Skin epidermis (tissue), 12 donors: ENCODE measurements at regions not wholly inside any gene's neighbourhood (a gene's known extent, or its start where the extent isn't known, plus 50 kb on each side); places are given as distances from the start of the nearest gene placed in this dataset.
"Not testable (repeated sequence)": the region's sequence is repeated elsewhere in the genome, so short reads cannot be mapped to it uniquely, and the experiment has no call there.

ENCODE experiments used
- H3K27ac ChIP-seq, 21 experiments: fragments of 200-600 bp; sonication (generic) in 11 of 21; one replicate each; pipeline ENCODE4 v1.5.0; 2020; ENCODE audit warnings: mild to moderate bottlenecking in 3 of 21, inconsistent platforms in 2 of 21, moderate library complexity in 2 of 21
- H3K4me3 ChIP-seq, 7 experiments: fragments of 200-600 bp; sonication (generic) in 2 of 7; one replicate each; pipeline ENCODE4 v1.5.0; 2020; ENCODE audit warnings: inconsistent platforms in 2 of 7, mild to moderate bottlenecking in 2 of 7, moderate library complexity in 1 of 7

DNA sequence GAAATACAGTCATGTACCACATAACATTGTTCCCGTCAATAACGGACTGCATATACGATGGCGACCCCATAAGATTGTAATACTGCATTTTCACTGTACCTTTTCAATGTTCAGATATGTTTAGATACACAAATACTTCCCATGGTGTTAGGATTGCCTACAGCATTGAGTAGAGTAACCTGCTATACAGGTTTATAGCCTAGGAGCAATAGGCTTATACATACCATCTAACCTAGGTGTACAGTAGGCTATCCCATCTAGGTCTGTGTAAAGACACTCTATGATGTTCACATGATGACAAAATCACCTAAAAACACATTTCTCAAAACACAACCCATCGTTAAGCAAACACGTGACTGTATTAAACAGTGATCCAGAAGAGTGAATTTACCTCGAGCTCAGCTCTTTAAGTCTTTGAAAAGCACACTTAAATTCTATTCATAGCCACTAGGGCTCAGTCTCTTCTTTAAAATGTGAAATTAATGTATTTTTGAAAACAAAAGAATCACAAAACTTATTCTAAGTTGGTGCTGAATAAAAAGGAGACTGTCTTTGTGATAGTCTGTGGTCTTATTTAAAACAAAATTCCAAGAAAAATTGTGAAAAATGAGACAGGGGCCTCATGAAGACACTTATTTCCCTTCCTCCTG, 239.1 kb upstream of the ARID2 start:
- no peak overlapping the region for H3K4me3 ChIP-seq

DNA sequence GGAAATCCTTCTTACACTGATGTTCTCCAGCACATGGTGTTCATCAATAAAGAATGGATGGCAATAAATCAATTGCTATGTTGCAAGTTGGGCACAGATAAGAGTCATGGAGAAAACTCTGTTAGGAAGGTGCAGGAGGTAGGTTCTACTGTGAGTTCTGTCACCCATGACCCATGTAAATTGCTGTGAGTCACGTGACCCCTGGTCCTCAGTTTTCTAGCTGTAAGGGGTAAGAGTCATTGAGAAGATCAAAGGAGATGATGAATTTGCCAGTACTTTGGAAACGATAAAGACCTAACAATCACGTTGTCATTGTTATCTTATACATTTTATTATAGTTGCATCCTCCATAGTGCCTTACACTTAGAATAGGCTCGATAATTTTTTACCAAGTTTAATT, 235.2 kb upstream of the ARID2 start:
- H3K27ac ChIP-seq, result no peak overlapping the region
- H3K4me3 ChIP-seq, result no peak overlapping the region

More for the DNA sequence above, 239.1 kb upstream of the ARID2 start:
- no peak overlapping the region for H3K27ac ChIP-seq

DNA sequence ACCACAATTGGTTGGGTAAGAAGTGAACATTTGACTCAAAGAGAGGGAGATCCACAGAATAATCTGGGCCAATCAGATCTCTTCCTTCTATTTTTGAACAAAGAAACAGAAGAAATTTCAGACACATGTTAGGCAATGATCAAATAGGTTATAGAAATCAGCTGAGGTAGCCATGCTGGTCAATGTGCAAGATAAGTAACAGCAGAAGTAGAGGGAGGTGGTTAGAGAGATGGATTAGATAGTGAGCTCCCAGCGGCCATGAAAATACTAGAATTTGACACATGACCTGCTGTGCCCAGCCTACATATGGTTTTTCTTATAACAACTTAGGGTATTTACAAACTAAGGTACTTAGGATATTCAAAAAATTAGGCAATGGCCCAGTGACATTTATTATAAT, 230.9 kb upstream of the ARID2 start:
- Histone ChIP-seq H3K27ac (no peak overlapping the region), H3K4me3 (no peak overlapping the region)

DNA sequence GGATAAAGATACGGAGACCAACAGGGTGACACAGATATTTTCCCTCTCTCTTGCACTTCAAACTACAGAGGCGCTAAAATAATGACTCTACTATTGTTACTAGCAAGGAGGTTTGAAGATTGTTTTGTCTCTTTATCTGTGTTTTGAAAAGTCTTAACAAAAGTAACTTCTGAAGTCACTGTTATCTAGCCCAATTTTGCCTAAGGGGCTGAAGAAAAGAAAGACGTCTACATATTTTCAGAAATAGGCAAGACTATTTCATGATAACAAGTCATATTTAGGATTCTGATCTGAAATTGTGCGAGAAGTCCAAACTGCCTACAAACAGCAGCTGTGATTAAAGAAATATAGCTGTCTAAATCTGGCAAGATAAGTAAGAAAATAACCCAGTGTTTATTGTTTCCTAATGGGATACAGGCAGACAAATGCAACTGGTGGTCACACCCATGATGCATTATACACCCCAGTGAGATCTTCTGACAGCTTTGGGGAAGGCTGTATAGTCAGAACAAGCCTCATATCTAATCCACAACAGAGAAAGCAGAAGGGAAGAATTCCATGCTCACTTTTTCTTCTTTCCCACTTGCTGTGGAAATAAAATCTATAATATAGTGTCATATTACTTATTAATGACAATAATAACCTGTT, 226.9 kb upstream of the ARID2 start:
- H3K27ac ChIP-seq, result no peak overlapping the region
- no peak overlapping the region for H3K4me3 ChIP-seq

DNA sequence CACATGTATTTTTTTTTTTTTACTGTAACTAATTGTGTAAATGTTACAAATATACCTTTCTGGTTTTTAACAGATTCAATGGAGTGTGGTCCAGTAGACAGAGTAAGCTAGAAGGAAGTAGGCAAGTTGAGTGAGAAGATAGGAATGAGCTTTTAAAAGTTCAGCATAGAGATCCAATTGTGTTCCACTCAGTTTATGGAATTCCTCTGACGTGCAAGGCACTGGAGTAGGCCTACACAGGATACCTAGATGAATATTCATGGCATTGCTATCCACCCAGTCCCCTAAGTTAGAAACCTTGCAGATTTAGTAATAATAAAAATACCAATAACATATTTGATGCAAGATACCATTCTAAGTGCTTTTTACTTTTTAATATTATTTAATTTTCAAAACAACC, 225.6 kb upstream of the ARID2 start:
- Histone ChIP-seq H3K4me3 (no peak overlapping the region), H3K27ac (no peak overlapping the region)

DNA sequence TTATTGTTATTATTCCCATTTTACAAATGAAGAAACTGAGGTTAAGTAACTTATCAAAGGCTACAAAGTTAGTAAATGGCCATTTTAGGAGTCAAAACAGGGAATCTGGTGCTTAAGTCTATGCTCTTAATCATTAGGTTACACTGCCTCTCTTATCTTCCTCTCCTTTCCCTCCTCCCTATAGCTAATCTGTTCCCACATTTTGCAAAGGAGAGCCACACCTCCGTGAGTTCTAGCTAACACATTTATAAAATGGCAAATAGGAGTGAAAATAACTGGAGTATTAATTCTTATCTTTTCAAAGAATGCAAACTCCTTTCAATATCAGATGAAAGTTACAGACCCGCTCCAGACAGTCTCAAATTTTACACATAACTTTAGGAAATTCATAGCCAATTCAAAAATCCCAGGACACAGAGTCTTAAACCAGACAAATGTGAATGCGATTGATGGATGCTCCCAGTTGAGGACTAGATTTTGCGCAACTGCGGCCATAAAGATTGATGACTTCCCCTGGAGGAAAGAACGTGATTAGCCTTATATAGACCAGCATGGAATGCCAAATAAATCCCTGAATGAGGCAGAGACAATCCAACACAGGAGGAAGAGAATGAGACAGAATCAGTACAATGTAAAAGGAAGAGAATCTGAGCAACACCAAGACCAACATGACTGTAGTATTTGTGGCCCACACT, 225.0 kb upstream of the ARID2 start:
- H3K27ac ChIP-seq, result no peak overlapping the region
- H3K4me3 ChIP-seq, result no peak overlapping the region

DNA sequence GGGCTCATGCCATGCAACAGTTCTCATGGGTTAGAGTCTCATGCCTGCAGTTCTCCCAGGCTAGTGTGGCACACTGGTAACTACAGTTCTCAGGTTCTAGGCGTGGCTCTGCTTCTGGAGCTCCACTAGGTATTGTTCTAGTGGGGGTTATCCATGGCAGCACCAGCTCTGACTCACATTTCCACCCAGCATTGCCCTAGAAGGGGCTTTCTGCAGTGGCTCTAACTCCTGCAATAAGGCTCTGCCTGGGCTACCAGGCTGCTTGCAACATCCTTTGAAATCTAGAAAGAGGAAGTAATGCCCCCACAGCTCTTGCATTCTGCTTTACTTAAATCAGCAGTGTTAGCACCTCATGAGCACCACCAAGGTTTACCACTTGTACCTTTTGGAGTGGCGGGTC, 220.3 kb upstream of the ARID2 start:
- Histone ChIP-seq H3K27ac (no peak overlapping the region), H3K4me3 (no peak overlapping the region)

DNA sequence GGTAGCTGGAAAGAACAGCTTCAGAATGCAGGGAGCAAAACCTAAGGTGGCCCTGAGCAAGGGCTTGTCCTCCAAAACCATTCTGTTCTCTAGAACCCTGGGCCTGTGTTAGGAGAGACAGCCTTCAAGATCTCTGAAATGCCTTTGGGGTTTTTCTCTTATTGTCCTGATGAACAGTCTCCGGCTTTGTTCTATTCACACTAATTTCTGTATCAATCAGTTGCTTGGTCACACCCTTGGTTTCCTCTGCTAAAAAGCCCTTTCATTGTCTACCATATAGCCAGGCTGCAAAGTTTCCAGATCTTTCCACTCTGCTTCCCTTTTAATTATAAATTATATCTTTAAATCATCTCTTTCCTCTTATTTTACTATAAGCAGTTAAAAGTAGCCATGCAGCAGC, 219.9 kb upstream of the ARID2 start:
- H3K27ac ChIP-seq, result no peak overlapping the region
- no peak overlapping the region for H3K4me3 ChIP-seq

DNA sequence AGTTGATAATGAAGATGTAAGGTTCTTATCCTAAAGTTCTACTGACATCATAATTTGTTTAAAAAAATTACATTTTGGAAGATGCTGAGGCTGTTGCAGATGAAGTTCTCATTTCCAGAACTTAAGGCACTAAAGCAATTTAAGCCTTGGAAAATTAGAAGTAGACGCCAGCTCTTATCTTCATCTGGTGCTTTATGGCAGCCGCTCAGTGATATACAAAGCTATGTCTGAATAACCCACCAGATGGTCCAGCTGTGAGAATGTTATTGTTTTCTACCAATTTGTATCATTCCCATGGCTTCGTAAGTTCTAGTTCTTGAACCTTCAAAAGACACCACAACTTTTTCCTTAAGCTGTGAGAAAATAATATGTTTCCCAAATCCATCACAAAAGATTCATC, 212.1 kb upstream of the ARID2 start:
- Histone ChIP-seq H3K27ac (no peak overlapping the region), H3K4me3 (no peak overlapping the region)

DNA sequence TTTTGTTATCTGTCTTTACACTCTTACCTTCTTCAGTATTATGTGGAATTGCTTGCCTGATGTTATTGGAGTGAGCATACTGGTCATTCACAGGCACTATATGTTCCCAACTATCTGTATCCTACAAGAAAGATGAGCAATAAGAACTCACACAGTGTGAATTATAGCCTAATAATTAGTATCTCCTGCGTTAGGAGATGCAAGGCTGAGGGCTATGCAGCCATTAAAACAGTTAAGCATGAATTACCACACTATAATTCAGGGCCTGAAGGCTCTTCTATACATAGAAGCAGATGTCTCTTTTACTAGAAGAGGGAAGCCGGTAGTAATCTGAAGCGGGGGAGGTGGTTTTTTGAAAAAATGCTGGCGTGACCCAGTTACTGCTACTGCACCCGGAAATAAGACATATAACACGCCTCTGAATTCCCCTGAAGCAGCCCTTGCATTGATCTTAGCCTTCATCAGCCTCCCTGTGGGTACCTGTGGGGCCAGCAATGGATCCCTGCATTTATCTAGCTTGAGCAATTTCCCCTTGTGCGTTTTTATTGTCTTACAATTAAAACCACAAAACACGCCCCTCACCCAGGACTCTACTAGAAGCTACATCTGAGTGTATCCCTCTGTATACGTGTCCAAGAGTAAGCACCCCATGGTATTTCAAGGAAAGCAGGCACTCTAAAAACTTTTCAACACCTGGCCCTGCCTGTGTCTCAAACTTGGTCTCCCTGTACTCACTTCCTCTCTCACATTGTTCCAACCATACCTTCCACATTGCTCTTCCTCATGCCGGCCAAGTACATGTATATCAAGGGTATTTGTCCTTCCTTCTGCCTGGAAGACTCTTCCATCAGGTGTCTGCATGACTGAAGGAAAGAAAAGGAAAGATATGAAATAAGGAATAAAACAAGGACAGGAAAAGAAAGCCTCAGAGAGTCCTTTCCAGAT, 210.9 kb upstream of the ARID2 start:
- H3K4me3 ChIP-seq, result no peak overlapping the region
- H3K27ac ChIP-seq, result peak overlapping the region in 2 of 21 experiments; percentile 23 to 46

DNA sequence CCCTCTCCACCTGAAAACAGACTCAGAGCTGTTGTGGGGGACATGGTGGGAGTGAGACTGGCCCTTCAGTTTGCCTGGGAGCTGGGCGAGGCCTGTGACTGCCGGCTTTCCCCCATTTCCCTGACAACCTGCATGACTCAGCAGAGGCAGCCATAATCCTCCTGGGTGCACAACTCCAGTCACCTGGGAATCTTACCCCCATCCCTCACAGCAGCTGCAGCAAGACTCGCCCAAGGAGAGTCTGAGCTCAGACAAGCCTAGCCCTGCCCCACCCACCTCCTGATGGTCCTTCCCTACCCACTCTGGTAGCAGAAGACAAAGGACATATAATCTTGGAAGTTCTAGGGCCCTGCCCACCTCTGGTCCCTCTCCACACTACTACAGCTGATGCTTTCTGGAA, 207.3 kb upstream of the ARID2 start:
- H3K4me3 ChIP-seq, result no peak overlapping the region
- H3K27ac ChIP-seq, result no peak overlapping the region

DNA sequence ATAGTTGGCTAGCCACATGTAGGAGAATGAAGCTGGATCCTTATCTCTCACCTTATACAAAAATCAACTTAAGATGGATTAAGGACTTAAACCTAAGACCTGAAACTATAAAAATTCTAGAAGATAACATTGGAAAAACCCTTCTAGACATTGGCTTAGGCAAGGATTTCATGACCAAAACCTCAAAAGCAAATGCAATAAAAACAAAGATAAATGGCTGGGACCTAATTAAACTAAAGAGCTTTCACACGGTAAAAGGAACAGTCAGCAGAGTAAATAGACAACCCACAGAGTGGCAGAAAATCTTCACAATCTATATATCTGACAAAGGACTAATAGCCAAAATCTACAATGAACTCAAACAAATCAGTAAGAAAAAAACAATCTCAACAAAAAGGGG, 202.7 kb upstream of the ARID2 start:
- not testable (repeated sequence) for H3K4me3 ChIP-seq

DNA sequence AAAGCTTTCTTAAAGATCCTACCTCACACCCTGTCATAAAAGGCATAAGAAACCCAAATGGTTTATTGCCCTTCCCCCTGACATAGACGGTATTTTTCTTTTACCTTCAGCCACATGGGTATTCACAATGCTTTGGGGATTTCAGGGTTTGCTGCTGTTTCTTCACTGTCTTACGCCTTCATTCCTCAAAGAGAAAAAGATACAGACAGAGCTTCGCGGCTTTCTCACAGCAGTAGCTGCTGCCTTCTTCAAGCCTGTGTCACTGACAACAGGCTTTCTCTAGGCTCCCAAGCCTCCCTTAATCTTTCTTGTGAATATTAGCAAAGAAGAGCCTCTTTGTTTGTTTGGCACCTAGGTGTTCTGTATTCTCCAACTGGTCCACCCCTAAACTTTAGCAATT, 197.4 kb upstream of the ARID2 start:
- Histone ChIP-seq H3K27ac (no peak overlapping the region), H3K4me3 (no peak overlapping the region)

More for the DNA sequence above, 202.7 kb upstream of the ARID2 start:
- not testable (repeated sequence) for H3K27ac ChIP-seq

DNA sequence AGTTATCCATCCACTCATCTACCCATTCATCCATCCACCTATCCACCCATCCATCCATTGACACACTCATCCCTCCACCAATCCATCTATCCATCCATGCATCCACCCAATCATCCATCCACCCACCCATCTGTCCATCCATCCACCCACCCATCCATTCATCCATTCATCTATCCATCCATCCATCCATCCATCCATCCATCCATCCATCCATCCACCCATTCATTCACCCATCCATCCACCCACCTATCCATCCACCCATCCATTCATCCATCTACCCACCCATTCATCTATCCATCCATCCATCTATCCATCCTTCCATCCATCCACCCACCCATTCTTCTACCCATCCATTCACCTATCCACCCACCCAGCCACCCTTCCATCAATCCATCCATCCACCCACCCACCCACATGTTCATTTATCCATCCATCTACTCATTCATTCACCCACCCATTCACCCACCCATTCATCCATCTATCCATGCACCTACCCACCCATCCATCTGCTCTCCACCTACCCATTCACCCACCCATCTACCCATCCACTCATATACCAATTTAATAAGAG, 193.8 kb upstream of the ARID2 start:
- Histone ChIP-seq H3K27ac (no peak overlapping the region), H3K4me3 (no peak overlapping the region)

DNA sequence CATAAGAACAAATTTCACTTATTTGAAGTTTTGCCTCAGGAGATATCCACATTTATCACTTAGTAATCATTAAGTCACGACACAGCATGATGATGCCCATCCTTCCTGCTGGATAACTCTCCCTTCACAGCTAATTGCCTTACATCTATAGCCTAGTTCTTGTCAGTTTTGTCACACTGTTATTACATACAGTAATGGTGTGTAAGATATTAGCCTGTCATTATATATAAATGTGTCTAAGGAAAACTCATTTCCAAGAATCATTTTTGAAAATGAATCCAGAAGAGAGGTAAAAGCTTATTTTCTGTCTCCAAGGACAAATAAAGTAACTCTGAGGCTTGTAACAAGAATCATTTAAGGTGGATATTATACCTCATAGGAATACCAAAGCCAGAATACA, 193.2 kb upstream of the ARID2 start:
- Histone ChIP-seq H3K4me3 (no peak overlapping the region), H3K27ac (no peak overlapping the region)

DNA sequence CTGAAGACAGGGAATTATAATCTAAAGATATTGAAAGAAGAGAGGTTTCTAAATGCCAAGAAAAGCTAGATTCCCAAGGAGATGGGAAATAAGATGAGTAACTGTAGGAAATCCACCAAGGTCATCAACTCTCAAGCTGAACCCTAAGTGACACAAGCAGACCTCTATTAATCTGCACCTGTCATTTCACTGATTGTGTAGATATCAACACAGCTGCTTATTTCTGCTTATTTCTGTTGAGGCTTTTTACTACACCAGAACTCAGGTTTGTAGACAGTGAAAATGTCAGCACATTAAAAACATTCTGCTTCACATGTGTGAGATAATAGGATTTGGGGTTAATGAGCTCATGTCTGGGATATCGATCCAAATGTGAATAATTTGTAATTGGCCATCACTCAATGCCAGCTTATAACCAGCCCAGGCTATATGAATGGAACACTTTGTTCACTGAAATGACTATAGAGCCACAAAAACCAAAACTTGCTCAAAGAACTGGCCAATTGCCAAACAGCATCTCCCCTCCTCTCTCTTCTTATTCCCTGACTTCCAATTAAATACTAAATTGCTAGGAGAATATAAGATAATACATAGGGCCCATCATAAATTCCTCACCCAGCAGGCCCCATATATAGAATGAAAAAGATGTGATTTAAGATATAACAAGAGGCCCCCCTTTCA, 188.7 kb upstream of the ARID2 start:
- no peak overlapping the region for H3K4me3 ChIP-seq
- H3K27ac ChIP-seq, result no peak overlapping the region

DNA sequence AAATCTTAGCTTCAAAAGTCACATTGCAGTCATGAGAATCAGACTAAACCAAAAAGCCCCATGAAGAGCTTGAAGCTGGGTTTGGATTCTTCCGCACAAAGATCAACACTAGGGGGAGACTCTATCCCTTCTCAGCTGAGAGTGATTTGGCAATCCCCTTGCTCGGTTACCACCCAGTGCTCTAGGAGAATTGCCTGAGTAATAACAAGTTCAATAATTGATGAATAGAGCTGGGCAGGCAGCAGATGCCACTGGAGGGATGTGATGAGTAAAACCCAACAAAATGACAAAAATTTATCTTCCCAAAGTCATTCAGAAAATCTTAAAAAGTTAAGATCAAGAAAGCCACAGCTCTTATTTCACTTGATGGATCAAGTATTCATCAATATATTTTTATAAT, 185.6 kb upstream of the ARID2 start:
- Histone ChIP-seq H3K4me3 (no peak overlapping the region), H3K27ac (no peak overlapping the region)

DNA sequence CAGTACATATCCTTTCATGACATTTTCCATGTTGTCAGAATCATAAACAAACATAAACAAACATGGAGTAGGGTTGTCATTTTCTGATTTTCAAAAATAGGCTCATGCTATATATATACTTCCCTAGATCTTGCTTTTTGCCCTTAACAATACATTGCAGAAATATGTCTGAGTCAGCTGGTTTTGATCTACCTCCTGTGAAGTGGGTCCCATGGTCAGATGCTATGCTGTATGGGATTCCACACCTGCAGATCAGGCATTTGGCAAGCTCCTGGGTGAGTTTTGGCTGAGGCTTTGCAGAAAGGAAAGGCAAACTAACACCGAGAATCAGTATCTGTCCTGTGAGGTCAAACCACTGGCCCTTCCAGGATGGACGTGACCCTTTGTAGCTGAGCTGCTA, 183.0 kb upstream of the ARID2 start:
- Histone ChIP-seq H3K4me3 (no peak overlapping the region), H3K27ac (no peak overlapping the region)

DNA sequence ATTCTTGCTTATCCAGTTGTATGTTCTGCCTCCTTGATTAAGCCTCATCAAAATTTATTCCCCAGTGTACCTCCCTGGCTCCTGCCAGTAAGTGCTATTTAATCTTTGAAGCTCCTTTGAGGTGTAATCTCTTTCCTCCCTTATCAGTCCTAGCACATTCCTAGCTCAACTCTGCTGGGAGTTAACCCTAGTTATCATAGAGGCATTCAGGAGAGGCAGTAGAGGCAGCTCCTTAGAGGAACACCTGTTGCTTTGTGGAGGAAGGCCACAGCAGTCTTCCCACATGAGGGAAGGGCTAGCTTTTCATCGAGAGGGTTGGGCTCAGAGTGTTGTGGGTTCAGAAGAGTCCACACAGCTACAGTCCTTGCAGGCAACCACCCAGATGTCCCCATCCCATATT, 182.4 kb upstream of the ARID2 start:
- Histone ChIP-seq H3K4me3 (no peak overlapping the region), H3K27ac (no peak overlapping the region)
